Activated naive CD8-positive, alpha-beta T cell treated with anti-CD3 and anti-CD28 coated beads for 36 hours (primary cell): ENCODE measurements at regions not wholly inside any gene's neighbourhood (a gene's known extent, or its start where the extent isn't known, plus 50 kb on each side); places are given as distances from the start of the nearest gene placed in this dataset.

Experiments used
- DNase-seq: peaks from one replicate; pipeline ENCODE4 v3.0.0; 2021
- H3K27ac Mint-ChIP-seq: one replicate; pipeline ENCODE4 v1.8.0; 2022; ENCODE audit warnings: mild to moderate bottlenecking, moderate library complexity, mixed read lengths
- H3K27me3 Mint-ChIP-seq: one replicate; pipeline ENCODE4 v1.8.0; 2022; ENCODE audit warnings: mild to moderate bottlenecking, mixed read lengths
- H3K36me3 Mint-ChIP-seq: one replicate; pipeline ENCODE4 v1.8.0; 2021; ENCODE audit warnings: mild to moderate bottlenecking, mixed read lengths
- H3K4me1 Mint-ChIP-seq: one replicate; pipeline ENCODE4 v1.8.0; 2021; ENCODE audit warnings: mixed read lengths
- H3K4me3 Mint-ChIP-seq: one replicate; pipeline ENCODE4 v1.8.0; 2022; ENCODE audit warnings: mild to moderate bottlenecking, moderate library complexity, mixed read lengths
- H3K9me3 Mint-ChIP-seq: one replicate; pipeline ENCODE4 v1.8.0; 2022; ENCODE audit warnings: mixed read lengths

DNA sequence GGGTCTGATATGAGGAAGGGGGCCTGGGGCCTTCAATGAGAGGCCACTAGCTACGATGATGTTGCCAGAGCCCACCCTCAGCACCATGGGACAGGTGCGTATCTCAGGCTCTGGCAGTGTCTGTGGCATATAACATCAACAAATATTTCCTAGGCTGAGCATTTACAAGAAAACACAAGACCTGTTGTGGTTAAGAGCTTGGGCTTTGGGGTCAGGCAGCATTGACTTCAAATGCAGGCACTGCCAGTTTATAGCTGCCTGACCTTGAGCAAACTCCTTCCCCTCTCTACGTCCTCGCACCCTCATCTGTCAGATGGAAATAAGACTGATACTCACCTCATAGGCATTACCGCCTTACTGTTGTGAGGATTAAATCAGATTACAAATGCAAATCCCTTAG is 156.0 kb downstream of the KATNAL1 start:
- Mint-ChIP-seq H3K27me3 (no peaks in the 10 kb centered on the region), H3K4me3 (no peak overlapping the region), H3K4me1 (peaks cover 58% of the 10 kb centered on the region), H3K9me3 (no peaks in the 10 kb centered on the region), H3K36me3 (no peaks in the 10 kb centered on the region), H3K27ac (no peak overlapping the region)
- no peak for DNase-seq

DNA sequence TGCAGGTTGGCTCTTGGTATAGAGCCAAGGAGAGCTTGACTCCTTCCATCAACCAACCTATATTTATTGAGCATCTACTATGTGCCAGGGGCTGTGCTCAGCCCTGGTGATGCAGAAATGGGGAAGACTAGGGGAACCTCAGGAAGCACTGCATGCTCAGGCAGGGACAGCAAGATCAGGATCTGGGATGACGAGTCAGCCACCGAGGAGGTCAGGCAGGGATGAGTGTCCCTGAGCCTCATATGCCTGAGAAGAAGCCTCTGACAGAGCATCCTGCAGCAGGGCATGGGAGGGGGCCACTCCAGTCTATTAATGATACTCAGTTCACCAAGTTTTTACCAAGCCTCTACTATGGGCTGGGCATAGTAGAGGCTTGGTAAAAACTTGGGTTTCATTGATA is 158.1 kb downstream of the KATNAL1 start:
- Mint-ChIP-seq H3K4me3 (no peak overlapping the region), H3K36me3 (peaks cover 3% of the 10 kb centered on the region), H3K27me3 (no peaks in the 10 kb centered on the region), H3K9me3 (peaks cover 8% of the 10 kb centered on the region), H3K4me1 (peaks cover 63% of the 10 kb centered on the region), H3K27ac (no peak overlapping the region)
- no peak for DNase-seq

DNA sequence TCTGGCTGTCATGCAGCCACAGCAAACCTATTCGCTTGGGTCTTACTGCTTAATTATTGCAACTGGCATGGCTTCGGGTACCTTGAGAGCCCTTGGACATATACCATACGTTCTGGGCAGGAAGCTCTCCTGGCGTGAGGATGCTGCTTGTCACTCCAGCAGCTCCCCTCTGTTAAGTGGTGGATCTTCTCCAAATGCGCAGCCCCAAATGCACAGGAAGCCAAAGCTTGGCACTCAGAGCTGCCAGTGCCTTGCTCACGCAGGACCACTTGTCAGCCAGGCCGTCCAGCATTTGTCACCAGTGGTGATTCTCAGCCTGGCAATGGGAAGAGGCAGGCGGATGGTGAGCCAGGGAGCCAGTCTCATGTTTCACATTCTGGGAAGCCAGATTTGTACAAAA is 158.6 kb downstream of the KATNAL1 start:
- no peaks in the 10 kb centered on the region for H3K27me3 Mint-ChIP-seq
- H3K4me1 Mint-ChIP-seq: peaks cover 63% of the 10 kb centered on the region
- no peak overlapping the region for H3K27ac Mint-ChIP-seq
- peaks cover 3% of the 10 kb centered on the region for H3K36me3 Mint-ChIP-seq
- no peak for DNase-seq
- H3K9me3 Mint-ChIP-seq: peaks cover 8% of the 10 kb centered on the region
- H3K4me3 Mint-ChIP-seq: no peak overlapping the region

DNA sequence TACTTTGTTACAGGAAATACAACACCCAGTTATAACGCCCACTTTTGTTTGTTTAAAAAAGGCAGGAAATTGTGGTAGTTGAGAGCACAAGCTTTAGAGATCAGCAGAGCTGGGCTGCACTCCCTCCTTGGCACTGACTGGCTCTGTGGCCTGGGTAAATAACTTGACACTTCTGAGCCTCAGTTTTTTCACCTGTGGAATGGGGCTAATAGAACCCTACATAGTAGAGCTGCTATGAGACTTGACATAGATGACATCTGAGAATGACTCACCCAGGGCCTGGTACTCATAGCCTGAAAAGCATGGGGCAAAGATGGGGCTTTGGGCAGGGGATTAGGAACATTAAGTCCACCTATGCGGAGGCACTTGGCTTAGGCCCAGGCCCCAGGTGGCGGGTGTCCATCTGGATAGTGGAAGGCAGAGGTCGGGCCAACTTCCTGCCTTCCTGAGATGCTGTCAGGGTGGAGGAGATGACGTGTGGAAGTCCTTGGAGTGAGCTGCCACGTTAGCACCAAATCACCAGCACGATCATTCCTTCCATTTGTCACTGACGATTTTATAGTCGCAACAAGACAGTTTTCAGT is 159.1 kb downstream of the KATNAL1 start:
- no peak for DNase-seq
- H3K27me3 Mint-ChIP-seq: no peaks in the 10 kb centered on the region
- H3K36me3 Mint-ChIP-seq: peaks cover 3% of the 10 kb centered on the region
- H3K4me3 Mint-ChIP-seq: no peak overlapping the region
- H3K9me3 Mint-ChIP-seq: peaks cover 8% of the 10 kb centered on the region
- H3K4me1 Mint-ChIP-seq: peaks cover 66% of the 10 kb centered on the region
- peak overlapping the region; percentile 39 for H3K27ac Mint-ChIP-seq

DNA sequence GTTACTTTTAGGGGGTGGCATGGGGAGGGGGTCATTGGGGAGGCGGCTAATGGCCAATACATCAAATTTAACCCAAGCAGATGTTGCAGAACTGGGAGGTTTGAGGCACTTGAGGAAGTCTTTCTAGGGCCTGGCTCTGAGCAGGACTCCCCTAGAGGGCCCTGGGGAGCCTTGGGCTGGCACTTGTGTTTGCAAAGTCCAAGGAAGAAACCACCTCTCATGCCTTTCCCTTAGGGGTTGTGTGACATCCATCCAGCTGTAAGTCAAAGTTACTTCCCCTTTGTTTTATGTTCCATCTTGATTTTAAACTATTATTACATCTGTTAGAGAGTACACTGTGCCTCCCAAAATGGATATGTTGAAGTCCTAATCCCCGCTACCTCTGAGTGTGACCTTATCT is 159.9 kb downstream of the KATNAL1 start:
- Mint-ChIP-seq H3K9me3 (peaks cover 8% of the 10 kb centered on the region), H3K4me3 (no peak overlapping the region), H3K27ac (peak overlapping the region; percentile 39), H3K27me3 (no peaks in the 10 kb centered on the region), H3K36me3 (peaks cover 3% of the 10 kb centered on the region), H3K4me1 (peaks cover 67% of the 10 kb centered on the region)
- no peak for DNase-seq

DNA sequence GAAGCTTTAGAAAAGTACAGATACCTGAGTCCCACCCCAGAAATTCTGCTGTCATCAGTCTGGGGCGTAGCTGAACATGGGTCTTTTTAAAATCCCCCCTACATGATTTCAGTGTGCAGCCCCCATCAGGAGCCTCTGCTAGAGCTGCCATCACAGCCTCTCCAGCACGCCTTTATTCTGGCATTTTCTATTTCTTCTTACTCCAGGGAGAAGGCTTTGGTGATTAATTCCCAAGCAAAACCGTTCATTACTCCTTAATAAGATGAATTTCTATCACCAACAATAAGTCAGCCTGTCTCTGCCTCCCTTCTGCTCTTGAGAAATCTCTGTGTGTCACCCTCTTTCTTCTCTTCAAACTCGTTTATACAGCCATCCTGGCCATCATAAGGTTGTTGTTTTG is 160.3 kb downstream of the KATNAL1 start:
- Mint-ChIP-seq H3K36me3 (peaks cover 3% of the 10 kb centered on the region), H3K4me1 (peaks cover 68% of the 10 kb centered on the region), H3K27ac (peak overlapping the region; percentile 39), H3K27me3 (no peaks in the 10 kb centered on the region), H3K4me3 (no peak overlapping the region), H3K9me3 (peaks cover 8% of the 10 kb centered on the region)
- no peak for DNase-seq

DNA sequence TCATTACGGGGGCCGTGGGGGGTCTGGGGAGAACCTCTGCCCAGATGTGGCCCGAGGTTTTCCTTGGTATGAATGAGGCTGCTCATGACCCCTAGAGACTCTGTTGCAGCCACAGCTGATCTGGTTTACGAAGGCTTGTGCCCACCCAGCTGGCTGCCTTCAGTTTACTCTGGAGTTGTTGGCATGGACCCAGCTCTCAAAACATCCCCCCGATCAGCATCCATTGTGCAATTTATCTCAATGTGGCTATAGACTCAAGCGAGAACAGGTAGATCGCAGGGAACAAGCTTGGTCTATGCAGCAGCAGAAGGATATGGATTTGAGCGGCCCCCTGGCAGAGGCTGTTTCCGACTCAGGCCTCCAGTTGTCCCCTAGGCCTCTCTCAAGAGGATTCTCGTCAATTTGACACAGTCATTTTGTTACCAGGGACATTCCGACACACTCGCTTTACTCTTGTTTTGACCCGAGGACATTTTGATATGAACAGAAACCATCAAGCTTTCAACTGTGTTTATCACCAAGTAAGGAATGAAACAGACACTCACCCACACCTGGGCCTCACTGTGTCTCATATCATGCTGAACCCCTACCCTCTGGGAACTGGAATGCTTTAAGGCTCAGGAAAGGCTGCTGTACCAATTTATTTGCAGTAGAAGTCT is 161.5 kb downstream of the KATNAL1 start:
- Mint-ChIP-seq H3K9me3 (peaks cover 8% of the 10 kb centered on the region), H3K4me1 (peaks cover 58% of the 10 kb centered on the region), H3K36me3 (peaks cover 3% of the 10 kb centered on the region), H3K27me3 (no peaks in the 10 kb centered on the region), H3K27ac (peak overlapping the region; percentile 35), H3K4me3 (no peak overlapping the region)
- DNase-seq: peak; percentile 18

DNA sequence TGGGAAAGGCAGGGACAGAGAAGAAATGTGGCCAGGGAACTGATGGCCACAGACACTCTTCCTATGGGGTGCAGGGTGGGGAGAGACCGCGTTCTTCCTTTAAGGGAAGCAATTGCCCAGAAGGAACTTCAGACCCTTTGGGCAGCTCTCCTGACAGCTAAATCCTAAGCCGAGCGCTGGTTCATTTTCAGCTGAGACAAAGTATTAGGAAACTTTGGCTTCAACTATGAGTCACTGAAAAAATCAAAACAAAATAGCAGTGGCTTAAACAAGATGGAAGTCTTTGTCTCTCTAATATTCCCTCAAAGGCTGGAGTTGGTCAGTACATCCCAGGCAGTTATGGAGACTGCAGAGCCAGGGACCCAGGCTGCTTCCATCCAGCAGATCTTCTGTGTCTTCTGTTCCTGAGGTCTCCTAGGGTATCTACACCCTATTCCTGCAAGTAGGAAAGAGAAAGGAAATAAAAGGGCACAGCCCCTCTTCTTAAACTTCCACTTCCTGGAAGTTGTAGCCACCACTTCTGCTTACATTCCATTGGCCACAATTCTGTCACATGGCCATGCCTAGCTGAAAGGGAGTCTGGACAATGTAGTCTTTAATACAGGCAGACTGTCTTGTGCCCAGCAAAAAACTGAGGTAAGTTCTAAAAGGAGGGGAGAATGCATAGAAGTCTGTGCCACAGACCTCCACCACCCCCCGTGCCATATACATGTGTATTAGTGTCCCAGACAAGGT is 163.5 kb downstream of the KATNAL1 start:
- Mint-ChIP-seq H3K27me3 (no peaks in the 10 kb centered on the region), H3K9me3 (peaks cover 8% of the 10 kb centered on the region), H3K4me3 (no peak overlapping the region), H3K4me1 (peaks cover 41% of the 10 kb centered on the region), H3K36me3 (peaks cover 3% of the 10 kb centered on the region), H3K27ac (peak overlapping the region; percentile 14)
- no peak for DNase-seq

DNA sequence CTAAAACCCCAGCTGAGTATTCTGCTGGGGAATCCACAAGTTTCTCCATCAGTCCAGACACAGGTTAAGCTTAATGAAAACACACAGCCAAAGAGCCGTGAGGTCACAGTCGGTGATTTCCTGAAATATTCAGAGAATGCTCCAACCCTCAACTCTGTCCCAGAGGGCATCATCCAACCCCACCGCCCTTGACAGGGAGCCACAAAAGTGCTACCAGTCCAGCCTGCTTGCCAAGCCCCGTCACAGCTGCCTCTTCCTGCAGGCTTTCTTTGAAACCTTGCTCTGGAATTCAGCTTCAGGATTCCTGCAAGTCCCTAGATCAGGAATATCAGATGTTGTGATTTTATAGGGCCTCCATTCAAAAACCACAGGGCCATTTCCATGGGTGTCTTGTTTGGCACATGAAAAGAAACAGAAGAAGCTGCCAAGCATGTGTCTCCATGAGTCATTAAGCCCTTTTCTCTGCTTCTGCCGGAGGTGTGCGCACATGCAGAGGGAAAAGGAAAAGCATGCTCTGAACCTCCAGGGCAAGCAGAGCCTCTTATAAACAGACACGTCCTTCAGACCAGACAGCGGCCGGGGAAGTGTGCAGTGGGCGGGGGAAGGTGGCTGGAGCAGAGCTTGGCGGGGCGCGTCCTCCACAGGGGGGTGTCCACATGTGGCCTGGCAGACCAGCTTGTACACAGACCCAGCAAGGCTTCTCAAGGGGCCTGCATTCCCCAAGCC is 164.7 kb downstream of the KATNAL1 start:
- DNase-seq: no peak
- no peaks in the 10 kb centered on the region for H3K27me3 Mint-ChIP-seq
- peaks cover 8% of the 10 kb centered on the region for H3K9me3 Mint-ChIP-seq
- H3K36me3 Mint-ChIP-seq: peaks cover 3% of the 10 kb centered on the region
- no peak overlapping the region for H3K4me3 Mint-ChIP-seq
- H3K4me1 Mint-ChIP-seq: peaks cover 29% of the 10 kb centered on the region
- H3K27ac Mint-ChIP-seq: peak overlapping the region; percentile 13

DNA sequence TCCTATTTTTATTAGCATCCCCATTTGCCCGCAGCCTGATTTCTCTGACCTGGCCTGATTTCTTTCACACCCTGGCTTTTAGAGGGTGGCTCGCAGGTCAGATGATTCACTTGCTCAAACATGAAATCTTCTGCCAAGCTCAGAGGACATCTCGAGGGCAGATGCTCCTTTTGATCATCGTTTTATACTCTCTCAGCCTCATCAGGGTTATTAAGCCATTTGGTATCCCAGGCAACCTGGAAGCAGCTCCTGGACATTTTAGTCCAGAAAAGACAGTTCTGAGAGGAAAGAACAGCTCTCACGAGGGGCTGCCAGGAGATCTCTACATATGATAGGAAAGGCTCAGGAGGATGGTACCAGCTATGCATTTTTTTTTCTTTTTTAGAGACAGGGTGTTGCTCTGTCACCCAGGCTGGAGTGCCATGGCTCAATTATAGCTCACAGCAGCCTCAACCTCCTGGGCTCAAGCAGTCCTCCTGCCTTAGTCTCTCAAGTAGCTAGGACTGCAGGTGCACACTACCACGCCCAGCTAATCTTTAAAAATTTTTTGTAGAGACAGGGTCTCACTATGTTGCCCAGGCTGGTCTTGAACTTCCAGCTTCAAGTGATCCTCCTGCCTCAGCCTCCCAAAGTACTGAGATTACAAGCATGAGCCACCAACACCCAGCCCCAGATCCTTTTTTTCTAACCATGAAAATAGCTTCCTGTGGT is 165.4 kb downstream of the KATNAL1 start:
- Mint-ChIP-seq H3K4me1 (peaks cover 24% of the 10 kb centered on the region), H3K4me3 (no peak overlapping the region), H3K27me3 (no peaks in the 10 kb centered on the region), H3K36me3 (peaks cover 3% of the 10 kb centered on the region), H3K9me3 (peaks cover 8% of the 10 kb centered on the region), H3K27ac (no peak overlapping the region)
- DNase-seq: no peak

DNA sequence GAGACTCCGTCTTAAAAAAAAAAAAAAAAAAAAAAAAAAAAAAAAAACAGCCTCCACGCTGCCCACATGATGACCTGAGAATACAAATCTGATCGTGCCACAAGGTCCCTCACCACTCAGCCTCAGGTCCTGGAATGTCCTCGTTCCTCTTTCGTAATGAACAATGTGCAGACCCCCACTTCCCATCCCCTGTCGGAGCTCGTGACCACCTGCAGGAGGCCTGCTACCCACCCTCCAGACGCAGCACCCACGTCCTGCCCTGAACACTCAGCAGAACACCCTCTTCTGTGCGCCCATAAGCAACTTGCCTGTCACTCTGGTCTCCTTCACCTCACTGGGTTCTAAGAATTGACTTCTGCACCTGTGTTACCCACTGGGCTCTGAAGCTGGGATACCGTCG is 166.4 kb downstream of the KATNAL1 start:
- peaks cover 14% of the 10 kb centered on the region for H3K4me1 Mint-ChIP-seq
- H3K36me3 Mint-ChIP-seq: peaks cover 3% of the 10 kb centered on the region
- H3K27ac Mint-ChIP-seq: no peak overlapping the region
- peaks cover 8% of the 10 kb centered on the region for H3K9me3 Mint-ChIP-seq
- no peak overlapping the region for H3K4me3 Mint-ChIP-seq
- H3K27me3 Mint-ChIP-seq: no peaks in the 10 kb centered on the region
- no peak for DNase-seq

DNA sequence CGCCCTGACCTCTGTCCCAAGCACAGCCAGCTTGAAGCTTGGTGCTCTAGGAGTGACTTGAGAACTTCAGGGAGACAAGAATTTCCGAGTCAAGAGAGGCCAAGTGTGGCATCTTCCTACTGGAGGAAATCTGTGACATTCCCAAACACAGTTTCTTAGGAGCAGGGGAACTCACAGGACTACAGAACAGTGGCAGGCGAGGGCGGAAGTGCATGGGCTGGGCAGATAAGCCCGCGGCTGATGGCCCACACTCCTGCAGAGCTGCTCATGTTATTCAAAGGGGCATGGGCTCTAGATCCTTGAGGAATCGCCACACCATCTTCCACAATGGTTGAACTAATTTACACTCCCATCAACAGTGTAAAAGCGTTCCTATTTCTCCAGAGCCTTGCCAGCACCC is 168.8 kb downstream of the KATNAL1 start:
- H3K9me3 Mint-ChIP-seq: no peaks in the 10 kb centered on the region
- H3K36me3 Mint-ChIP-seq: no peaks in the 10 kb centered on the region
- H3K27me3 Mint-ChIP-seq: no peaks in the 10 kb centered on the region
- DNase-seq: no peak
- peaks cover 11% of the 10 kb centered on the region for H3K4me1 Mint-ChIP-seq
- H3K4me3 Mint-ChIP-seq: no peak overlapping the region
- H3K27ac Mint-ChIP-seq: no peak overlapping the region

DNA sequence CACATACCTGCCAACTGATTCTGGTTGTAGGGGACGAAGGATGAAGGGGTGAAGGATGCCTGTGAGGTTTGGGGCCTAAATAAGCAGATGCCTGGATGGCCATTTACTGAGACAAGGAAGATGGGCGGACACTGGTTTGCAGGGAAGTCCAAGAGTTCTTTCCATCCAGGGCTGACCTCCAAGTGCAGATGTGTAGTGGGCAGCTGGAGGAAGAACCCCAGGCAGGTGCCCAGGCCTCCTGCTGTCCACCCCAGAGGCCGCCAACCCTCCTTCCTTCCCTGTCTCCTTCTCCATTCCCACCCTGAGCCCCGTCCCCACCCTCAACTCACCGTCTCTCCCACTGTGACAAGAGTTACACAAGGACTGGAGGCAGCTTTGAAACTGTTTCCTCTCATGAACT is 171.5 kb downstream of the KATNAL1 start:
- H3K4me3 Mint-ChIP-seq: no peak overlapping the region
- H3K27ac Mint-ChIP-seq: no peak overlapping the region
- no peaks in the 10 kb centered on the region for H3K9me3 Mint-ChIP-seq
- no peaks in the 10 kb centered on the region for H3K27me3 Mint-ChIP-seq
- peaks cover 7% of the 10 kb centered on the region for H3K4me1 Mint-ChIP-seq
- no peak for DNase-seq
- H3K36me3 Mint-ChIP-seq: no peaks in the 10 kb centered on the region

DNA sequence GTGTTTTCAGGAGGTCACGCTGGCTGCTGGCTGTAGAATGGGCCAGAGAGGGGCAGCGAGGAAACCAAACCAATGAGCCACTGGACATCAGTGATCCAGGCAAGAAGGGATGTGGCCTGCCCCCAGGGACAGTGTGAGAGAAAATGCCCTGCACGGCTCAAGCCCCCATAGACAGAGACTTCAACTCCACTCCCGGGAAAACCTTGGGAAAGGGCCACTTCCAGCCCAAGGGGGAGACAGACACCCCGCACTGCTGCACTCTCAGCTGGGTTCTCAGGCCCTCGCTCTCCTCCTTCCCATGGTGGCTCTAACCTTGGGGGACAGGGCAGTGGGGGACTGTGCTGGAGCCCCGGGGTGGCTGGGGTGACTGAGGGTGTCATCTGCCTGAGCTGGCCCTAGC is 172.0 kb downstream of the KATNAL1 start:
- H3K36me3 Mint-ChIP-seq: no peaks in the 10 kb centered on the region
- no peak overlapping the region for H3K27ac Mint-ChIP-seq
- no peaks in the 10 kb centered on the region for H3K27me3 Mint-ChIP-seq
- H3K4me3 Mint-ChIP-seq: no peak overlapping the region
- H3K4me1 Mint-ChIP-seq: peaks cover 7% of the 10 kb centered on the region
- DNase-seq: no peak
- H3K9me3 Mint-ChIP-seq: no peaks in the 10 kb centered on the region

DNA sequence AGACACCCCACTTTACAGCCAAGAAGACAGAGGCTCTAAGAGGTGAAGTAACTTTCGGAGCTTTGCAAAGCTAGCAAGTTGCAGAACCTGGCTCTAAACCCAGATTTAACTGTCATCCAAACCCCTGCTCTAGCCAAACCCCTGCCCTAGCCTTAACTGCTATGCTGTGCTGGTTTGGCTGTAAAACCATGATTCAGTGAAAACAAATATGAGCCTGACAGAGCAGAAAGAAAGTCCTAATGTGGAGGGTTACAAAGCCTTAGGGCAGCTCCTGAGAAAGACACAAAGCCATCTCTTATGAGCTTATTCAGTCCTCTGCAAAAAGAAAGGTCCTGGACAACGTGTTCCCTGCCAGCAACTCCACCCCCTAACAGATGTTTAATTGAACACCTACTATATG is 172.8 kb downstream of the KATNAL1 start:
- Mint-ChIP-seq H3K36me3 (no peaks in the 10 kb centered on the region), H3K9me3 (no peaks in the 10 kb centered on the region), H3K4me3 (no peak overlapping the region), H3K4me1 (peaks cover 7% of the 10 kb centered on the region), H3K27ac (no peak overlapping the region), H3K27me3 (no peaks in the 10 kb centered on the region)
- DNase-seq: no peak
